Activated CD8-positive, alpha-beta T cell treated with anti-CD3 and anti-CD28 coated beads, Interleukin-2, amount 10 ng/mL, durations not matched to agents 7 days and 5 days (primary cell): ENCODE measurements at regions not wholly inside any gene's neighbourhood (a gene's known extent, or its start where the extent isn't known, plus 50 kb on each side); places are given as distances from the start of the nearest gene placed in this dataset.

ENCODE experiments used
- ATAC-seq: fragments of 150-1000 bp; cut with Tn5 transposase; one replicate; pipeline ENCODE4 v1.10.0; 2021; ENCODE audit warnings: moderate library complexity
- CTCF ChIA-PET: fragments of 350-600 bp; sonication (Branson Sonifier 250); formaldehyde crosslinking; loops from one replicate; lab custom pipeline; 2021; ENCODE audit warnings: antibody characterized with exemption; lab: Charles Lee
- POLR2A ChIA-PET: fragments of 350-600 bp; sonication (Branson Sonifier 250); formaldehyde crosslinking; loops from one replicate; lab custom pipeline; 2021; ENCODE audit warnings: antibody characterized with exemption; lab: Charles Lee
- DNase-seq: peaks from one replicate; pipeline ENCODE4 v3.0.0-alpha.2; 2020
- H3K27ac Mint-ChIP-seq: one replicate; pipeline ENCODE4 v1.8.0; 2021; ENCODE audit warnings: mild to moderate bottlenecking, mixed read lengths
- H3K27me3 Mint-ChIP-seq: one replicate; pipeline ENCODE4 v1.8.0; 2021; ENCODE audit warnings: low read depth, mixed read lengths
- H3K36me3 Mint-ChIP-seq: one replicate; pipeline ENCODE4 v1.8.0; 2021; ENCODE audit warnings: low read depth, mixed read lengths
- H3K4me1 Mint-ChIP-seq: one replicate; pipeline ENCODE4 v1.8.0; 2021; ENCODE audit warnings: low read depth, mixed read lengths
- H3K4me3 Mint-ChIP-seq: one replicate; pipeline ENCODE4 v1.8.0; 2021; ENCODE audit warnings: mild to moderate bottlenecking, mixed read lengths
- H3K9me3 Mint-ChIP-seq: one replicate; pipeline ENCODE4 v1.8.0; 2022; ENCODE audit warnings: mixed read lengths; ENCODE audit not compliant: insufficient read depth

GRCh38 chr3:127052121-127052561, 69.2 kb downstream of the PLXNA1 start:
- Mint-ChIP-seq H3K4me3 (no peak overlapping the region), H3K9me3 (no peaks in the 10 kb centered on the region), H3K27me3 (no peaks in the 10 kb centered on the region), H3K27ac (no peak overlapping the region), H3K4me1 (no peaks in the 10 kb centered on the region), H3K36me3 (no peaks in the 10 kb centered on the region)
- ATAC-seq: no peak
- DNase-seq: no peak
- ChIA-PET POLR2A (no interaction called here), CTCF (no interaction called here)

- ATAC-seq (no peak), DNase-seq (no peak)
Measured at GRCh38 chr3:127053026-127053425, 70.1 kb downstream of the PLXNA1 start.

GRCh38 chr3:127053450-127053849, 70.5 kb downstream of the PLXNA1 start:
- CTCF ChIA-PET: no interaction called here
- no peaks in the 10 kb centered on the region for H3K27me3 Mint-ChIP-seq
- H3K27ac Mint-ChIP-seq: no peak overlapping the region
- POLR2A ChIA-PET: no interaction called here
- H3K9me3 Mint-ChIP-seq: peaks cover 6% of the 10 kb centered on the region
- no peak overlapping the region for H3K4me3 Mint-ChIP-seq
- DNase-seq: no peak
- no peaks in the 10 kb centered on the region for H3K36me3 Mint-ChIP-seq
- H3K4me1 Mint-ChIP-seq: no peaks in the 10 kb centered on the region
- ATAC-seq: no peak

More at GRCh38 chr3:127053026-127053425, 70.1 kb downstream of the PLXNA1 start:
- ChIA-PET POLR2A (no interaction called here), CTCF (no interaction called here)
- Mint-ChIP-seq H3K36me3 (no peaks in the 10 kb centered on the region), H3K4me3 (no peak overlapping the region), H3K27me3 (no peaks in the 10 kb centered on the region), H3K9me3 (peaks cover 6% of the 10 kb centered on the region), H3K27ac (no peak overlapping the region), H3K4me1 (no peaks in the 10 kb centered on the region)

DNA sequence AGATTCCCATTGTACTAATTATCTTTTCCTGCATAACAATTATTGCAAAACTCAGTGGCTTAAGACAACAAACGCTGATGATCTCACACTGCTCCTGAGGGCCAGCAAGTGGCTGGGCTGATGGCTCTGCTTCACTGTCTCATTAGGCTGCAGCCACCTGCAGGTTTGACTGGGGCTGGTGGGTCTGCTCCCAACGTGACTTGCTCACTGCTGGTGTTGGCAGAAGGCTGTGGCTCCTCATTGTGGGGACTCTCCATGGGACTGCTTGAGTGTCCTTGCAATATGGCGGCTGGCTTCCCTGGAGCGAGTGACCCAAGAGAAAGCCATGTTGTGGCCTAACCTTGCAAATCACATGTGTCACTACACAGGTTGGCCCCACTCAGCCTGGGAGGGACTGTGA, 71.1 kb downstream of the PLXNA1 start:
- Mint-ChIP-seq H3K4me3 (no peak overlapping the region), H3K4me1 (no peaks in the 10 kb centered on the region), H3K36me3 (no peaks in the 10 kb centered on the region), H3K9me3 (peaks cover 6% of the 10 kb centered on the region), H3K27me3 (no peaks in the 10 kb centered on the region), H3K27ac (no peak overlapping the region)
- ATAC-seq (no peak), DNase-seq (no peak)
- CTCF ChIA-PET: no interaction called here
- POLR2A ChIA-PET: no interaction called here

- ChIA-PET CTCF (no interaction called here), POLR2A (no interaction called here)
- peaks cover 3% of the 10 kb centered on the region for H3K27me3 Mint-ChIP-seq
- DNase-seq: no peak
- no peak overlapping the region for H3K4me3 Mint-ChIP-seq
- no peaks in the 10 kb centered on the region for H3K36me3 Mint-ChIP-seq
- no peaks in the 10 kb centered on the region for H3K4me1 Mint-ChIP-seq
- no peak for ATAC-seq
- H3K27ac Mint-ChIP-seq: no peak overlapping the region
- peaks cover 6% of the 10 kb centered on the region for H3K9me3 Mint-ChIP-seq
Measured at GRCh38 chr3:127056281-127056680, 73.4 kb downstream of the PLXNA1 start.

GRCh38 chr3:127056976-127057375, 74.1 kb downstream of the PLXNA1 start:
- POLR2A ChIA-PET: no interaction called here
- peaks cover 6% of the 10 kb centered on the region for H3K9me3 Mint-ChIP-seq
- no peak overlapping the region for H3K4me3 Mint-ChIP-seq
- ATAC-seq: no peak
- DNase-seq: no peak
- CTCF ChIA-PET: no interaction called here
- H3K27ac Mint-ChIP-seq: no peak overlapping the region
- H3K36me3 Mint-ChIP-seq: no peaks in the 10 kb centered on the region
- H3K4me1 Mint-ChIP-seq: no peaks in the 10 kb centered on the region
- peaks cover 3% of the 10 kb centered on the region for H3K27me3 Mint-ChIP-seq

DNA sequence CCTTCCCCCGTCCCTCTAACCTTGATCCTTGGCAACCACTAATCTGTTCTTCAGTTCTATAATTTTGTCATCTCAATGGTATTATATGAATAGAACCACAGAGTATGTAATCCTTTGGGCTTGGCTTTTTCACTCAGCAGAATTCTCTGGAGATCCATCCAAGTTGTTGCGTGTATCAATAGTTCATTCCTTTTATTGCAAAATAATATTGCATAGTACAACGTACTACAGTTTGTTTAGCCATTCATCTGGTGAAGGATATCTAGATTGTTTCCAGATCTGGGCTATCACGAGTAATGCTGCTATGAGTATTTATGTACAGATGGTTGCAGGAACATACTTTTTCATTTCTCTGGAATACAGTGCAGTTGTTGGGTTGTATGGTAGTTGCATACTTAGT, 76.2 kb downstream of the PLXNA1 start:
- no peak for DNase-seq
- CTCF ChIA-PET: no interaction called here
- Mint-ChIP-seq H3K9me3 (peaks cover 6% of the 10 kb centered on the region), H3K4me3 (no peak overlapping the region), H3K27ac (no peak overlapping the region), H3K27me3 (peaks cover 5% of the 10 kb centered on the region), H3K4me1 (no peaks in the 10 kb centered on the region), H3K36me3 (no peaks in the 10 kb centered on the region)
- POLR2A ChIA-PET: no interaction called here
- no peak for ATAC-seq

DNA sequence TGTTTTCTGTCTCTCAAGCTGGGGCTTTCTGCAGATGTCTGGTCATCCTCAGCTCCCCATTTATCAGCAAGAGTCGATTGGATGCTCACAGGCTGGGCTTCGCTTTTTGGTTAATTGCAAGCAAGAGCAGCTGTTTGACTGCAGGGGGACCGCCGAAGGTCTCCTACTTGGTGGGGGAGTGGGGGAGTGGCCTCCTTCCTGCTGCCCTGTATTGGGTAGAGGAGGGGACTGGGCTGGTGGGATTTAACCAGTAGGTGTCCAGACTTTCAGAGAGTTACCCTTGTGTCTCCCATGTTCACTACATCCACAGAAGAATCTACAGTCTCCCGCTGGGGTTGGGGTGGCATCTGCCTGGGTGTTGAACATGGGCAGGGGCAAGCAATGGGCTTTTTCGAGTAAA, 78.7 kb downstream of the PLXNA1 start:
- peaks cover 5% of the 10 kb centered on the region for H3K27me3 Mint-ChIP-seq
- H3K36me3 Mint-ChIP-seq: no peaks in the 10 kb centered on the region
- no peaks in the 10 kb centered on the region for H3K4me1 Mint-ChIP-seq
- peaks cover 6% of the 10 kb centered on the region for H3K9me3 Mint-ChIP-seq
- ATAC-seq (no peak), DNase-seq (no peak)
- no peak overlapping the region for H3K27ac Mint-ChIP-seq
- CTCF ChIA-PET: no interaction called here
- POLR2A ChIA-PET: no interaction called here
- no peak overlapping the region for H3K4me3 Mint-ChIP-seq

DNA sequence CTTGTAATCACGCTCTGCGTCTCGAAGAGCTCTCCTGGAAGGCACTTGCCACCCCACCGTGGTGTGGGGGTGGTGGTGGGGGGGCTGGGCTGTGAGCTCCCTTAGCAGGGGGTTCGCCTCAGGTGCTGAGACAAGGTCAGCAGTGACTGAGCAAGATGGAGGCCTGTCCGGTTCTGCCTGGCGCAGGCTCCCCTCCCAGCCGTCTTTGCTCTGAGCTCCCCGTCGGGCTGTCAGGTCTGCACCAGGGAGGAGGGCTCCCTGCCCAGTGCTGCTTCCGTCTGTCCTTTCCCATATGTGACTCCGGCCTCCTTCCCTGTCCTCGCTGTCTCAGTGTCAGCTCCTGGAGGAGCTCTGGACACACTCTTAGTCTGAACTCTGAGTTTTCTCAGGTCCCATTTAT, 80.0 kb downstream of the PLXNA1 start:
- ATAC-seq (no peak), DNase-seq (no peak)
- ChIA-PET POLR2A (no interaction called here), CTCF (no interaction called here)
- Mint-ChIP-seq H3K9me3 (no peaks in the 10 kb centered on the region), H3K27me3 (peaks cover 5% of the 10 kb centered on the region), H3K4me1 (no peaks in the 10 kb centered on the region), H3K4me3 (no peak overlapping the region), H3K36me3 (no peaks in the 10 kb centered on the region), H3K27ac (no peak overlapping the region)

DNA sequence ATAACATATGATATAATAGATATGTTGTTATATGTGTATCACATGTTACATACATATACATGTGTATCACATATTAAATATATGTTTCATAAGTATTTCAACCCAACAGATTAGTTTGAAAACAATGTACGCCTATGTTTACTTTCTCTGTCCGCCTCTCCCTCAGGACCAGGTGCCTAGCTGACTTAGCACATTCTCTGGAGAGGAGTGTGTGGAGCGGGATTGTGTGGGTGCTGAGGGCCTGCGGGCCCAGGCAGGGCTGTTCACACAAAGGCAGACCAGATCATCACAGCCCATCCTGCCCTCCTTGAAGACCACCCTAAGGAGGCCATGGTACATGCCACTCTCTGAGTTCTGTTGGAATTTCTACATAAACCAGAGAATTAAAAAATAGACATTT, 81.0 kb downstream of the PLXNA1 start:
- CTCF ChIA-PET: no interaction called here
- DNase-seq (no peak), ATAC-seq (no peak)
- Mint-ChIP-seq H3K4me1 (no peaks in the 10 kb centered on the region), H3K9me3 (no peaks in the 10 kb centered on the region), H3K36me3 (no peaks in the 10 kb centered on the region), H3K27ac (no peak overlapping the region), H3K4me3 (no peak overlapping the region), H3K27me3 (peaks cover 5% of the 10 kb centered on the region)
- POLR2A ChIA-PET: no interaction called here

DNA sequence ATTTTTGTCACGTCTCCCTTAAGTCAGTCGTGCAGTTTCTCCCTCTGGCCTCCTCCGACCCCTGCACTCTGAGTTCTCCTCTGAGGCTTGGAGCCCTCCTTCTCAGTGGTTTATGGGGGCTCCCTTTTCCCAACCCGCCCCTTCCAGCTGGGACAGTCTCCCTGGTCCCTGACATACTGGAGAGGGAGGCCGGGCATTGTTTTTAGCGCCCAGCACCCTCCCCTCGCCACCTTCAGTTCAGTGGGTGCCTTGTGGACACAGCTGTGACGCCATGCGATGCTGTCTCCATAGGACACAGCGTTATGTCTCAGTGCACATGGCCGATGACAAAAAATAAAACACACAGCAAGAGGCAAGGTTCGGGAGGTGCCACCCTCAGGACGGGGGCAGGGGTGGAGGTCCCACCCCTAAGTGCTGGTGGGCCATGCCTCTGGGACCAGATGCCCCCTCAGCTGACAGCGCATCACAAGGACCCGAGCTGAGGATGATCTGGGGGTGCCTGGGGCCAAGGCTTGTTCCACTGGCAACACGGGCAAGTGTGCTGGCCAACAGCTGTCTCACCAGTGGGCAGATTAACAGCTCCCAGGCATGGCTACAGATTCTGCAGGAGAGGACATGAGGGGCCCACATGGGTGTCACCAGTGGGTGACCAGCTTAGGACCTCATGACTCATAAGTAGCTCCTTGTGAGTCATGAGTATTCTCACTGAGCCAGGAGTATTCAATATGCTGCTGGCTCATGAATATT, 81.6 kb downstream of the PLXNA1 start:
- H3K4me3 Mint-ChIP-seq: no peak overlapping the region
- no peak for ATAC-seq
- H3K27ac Mint-ChIP-seq: no peak overlapping the region
- no peaks in the 10 kb centered on the region for H3K9me3 Mint-ChIP-seq
- no peak for DNase-seq
- H3K36me3 Mint-ChIP-seq: no peaks in the 10 kb centered on the region
- CTCF ChIA-PET: no interaction called here
- peaks cover 5% of the 10 kb centered on the region for H3K27me3 Mint-ChIP-seq
- POLR2A ChIA-PET: no interaction called here
- H3K4me1 Mint-ChIP-seq: no peaks in the 10 kb centered on the region

DNA sequence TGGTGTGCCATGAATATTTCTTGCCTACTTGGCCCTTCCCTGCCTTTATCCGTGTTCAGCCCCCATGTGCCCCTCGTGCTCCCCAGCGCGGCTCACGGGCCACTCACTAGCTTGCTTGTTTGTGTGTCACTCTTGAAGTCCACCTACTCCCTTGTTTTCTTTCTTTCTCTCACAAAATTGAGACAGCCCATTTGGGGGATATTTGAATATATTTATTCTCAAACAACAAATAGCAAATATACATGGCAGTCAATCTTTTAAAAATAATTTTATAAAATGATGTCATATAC, 82.2 kb downstream of the PLXNA1 start:
- no peak for ATAC-seq
- Mint-ChIP-seq H3K36me3 (no peaks in the 10 kb centered on the region), H3K9me3 (no peaks in the 10 kb centered on the region), H3K27ac (no peak overlapping the region), H3K4me3 (no peak overlapping the region), H3K4me1 (no peaks in the 10 kb centered on the region), H3K27me3 (peaks cover 5% of the 10 kb centered on the region)
- ChIA-PET CTCF (no interaction called here), POLR2A (no interaction called here)
- DNase-seq: no peak
